ENCODE measurements at regions not wholly inside any gene's neighbourhood (a gene's known extent, or its start where the extent isn't known, plus 50 kb on each side); places are given as distances from the start of the nearest gene placed in this dataset.

DNA sequence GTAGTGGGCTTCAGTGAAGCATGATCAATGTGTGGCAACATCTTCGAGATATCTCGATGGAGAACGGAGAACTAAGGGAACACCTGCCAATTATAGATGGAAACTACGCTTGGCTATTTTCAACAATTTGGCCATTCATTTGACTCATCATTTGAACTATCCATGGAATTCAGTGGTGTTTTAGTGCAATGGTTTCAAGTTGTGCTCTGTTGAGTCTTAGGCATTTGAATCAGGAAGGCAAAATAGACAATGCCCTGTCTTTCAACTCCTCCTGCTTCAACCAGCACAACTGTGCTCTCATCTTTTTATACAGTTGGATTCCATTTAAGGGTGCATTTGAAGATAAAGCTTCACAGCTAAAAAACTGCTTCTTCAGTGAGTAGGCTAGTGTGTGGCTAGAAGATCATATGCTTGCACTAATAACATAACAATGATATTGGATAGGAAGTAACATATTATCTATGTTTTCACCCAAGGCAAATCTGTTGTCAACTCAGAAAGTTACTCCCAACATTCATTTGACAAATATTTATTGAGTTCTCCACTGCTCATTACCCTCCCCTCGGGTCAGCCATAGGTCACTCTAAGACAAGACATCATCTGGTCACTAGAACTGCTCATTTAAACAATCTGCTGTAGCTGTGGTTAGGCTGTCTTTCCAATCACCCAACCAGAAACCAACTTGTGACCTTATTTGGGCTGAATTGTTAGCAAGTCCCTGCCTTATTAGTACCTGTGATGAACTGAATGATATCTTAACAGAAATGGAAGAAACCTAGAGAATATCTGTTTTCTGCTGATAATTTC lies 314.1 kb upstream of the SP4 start:
- ChIA-PET POLR2A (no interaction called here), CTCF (no interaction called here)
- no peak for DNase-seq (ENCODE audit: extremely low spot score)
- TF ChIP-seq TARDBP (IDR thresholded peaks at IDR 0.05) (no peak), HDGF (IDR thresholded peaks at IDR 0.05; ENCODE audit: borderline replicate concordance) (no peak), ARNT (IDR thresholded peaks at IDR 0.05) (no peak), ZNF384 (IDR thresholded peaks at IDR 0.05) (no peak)

DNA sequence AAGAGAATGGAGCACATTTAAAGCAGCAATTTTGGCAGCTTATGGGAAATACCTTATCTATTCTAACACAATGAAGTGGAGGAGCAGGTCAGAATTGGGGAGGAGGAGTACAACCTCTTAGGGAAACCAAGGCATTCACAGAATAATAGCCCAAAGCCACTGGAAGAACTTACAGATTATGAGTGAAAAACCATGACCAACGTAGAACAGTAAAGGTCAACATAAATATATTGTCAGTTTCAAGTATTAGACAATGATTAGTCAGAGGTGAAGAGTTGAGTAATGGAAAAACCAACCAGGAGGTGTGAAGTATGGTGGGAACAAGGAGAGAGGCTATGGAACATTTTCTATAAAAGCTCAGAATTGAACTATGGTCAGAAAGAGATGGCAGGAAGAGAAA lies 304.3 kb upstream of the SP4 start:
- CTCF ChIA-PET = interaction anchor here (1.4 kb wide), 1 partner anchor 9 kb away, joined by 4 read pairs; no protein-coding TSS in a partner anchor

DNA sequence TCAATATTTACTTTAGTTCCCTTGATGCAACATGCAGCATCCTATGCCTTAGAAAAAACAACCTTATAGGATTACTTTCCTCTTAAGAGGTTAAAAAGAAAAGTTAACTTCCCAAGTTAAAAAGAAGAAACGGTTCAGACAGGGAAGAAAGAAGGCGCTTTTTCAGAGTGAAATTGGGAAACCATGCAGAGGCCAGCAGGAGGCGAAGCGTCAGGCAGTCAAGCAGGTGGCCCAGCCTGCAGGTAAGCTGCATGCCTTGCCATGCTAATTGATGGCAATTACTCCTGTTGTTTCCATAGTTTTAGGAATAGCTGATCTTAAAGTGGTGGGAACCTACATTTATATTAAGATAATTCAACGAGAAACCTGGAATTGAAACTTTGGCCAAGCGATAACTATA lies 302.6 kb upstream of the SP4 start:
- TF ChIP-seq LEF1 (IDR thresholded peaks at IDR 0.05; ENCODE audit: borderline replicate concordance) (no peak), L3MBTL2 (conservative IDR thresholded peaks at IDR 0.05) (no peak), CTBP1 (IDR thresholded peaks at IDR 0.05; ENCODE audit: borderline replicate concordance) (no peak), FOXA1 (IDR thresholded peaks at IDR 0.05) (no peak), ZNF384 (IDR thresholded peaks at IDR 0.05) (no peak)
- POLR2A ChIA-PET = no interaction called here
- CTCF ChIA-PET = interaction anchor here (1.4 kb wide), 1 partner anchor 10 kb away, joined by 4 read pairs; no protein-coding TSS in a partner anchor
- no peak for DNase-seq (ENCODE audit: extremely low spot score)

More for the DNA sequence above, 304.3 kb upstream of the SP4 start:
- POLR2A ChIA-PET = no interaction called here
- no peak for DNase-seq (ENCODE audit: extremely low spot score)
- TF ChIP-seq TARDBP (IDR thresholded peaks at IDR 0.05) (no peak), FOXK2 (IDR thresholded peaks at IDR 0.05) (no peak), ZNF384 (IDR thresholded peaks at IDR 0.05) (no peak), L3MBTL2 (conservative IDR thresholded peaks at IDR 0.05) (no peak), CTBP1 (IDR thresholded peaks at IDR 0.05; ENCODE audit: borderline replicate concordance) (no peak), SUZ12 (IDR thresholded peaks at IDR 0.05) (no peak), NFRKB (IDR thresholded peaks at IDR 0.05) (no peak), BHLHE40 (IDR thresholded peaks at IDR 0.05; ENCODE audit: borderline replicate concordance) (no peak), ARNT (IDR thresholded peaks at IDR 0.05) (no peak), FOXA1 (IDR thresholded peaks at IDR 0.05) (no peak)
- TF ChIP-seq, protein P1, sequence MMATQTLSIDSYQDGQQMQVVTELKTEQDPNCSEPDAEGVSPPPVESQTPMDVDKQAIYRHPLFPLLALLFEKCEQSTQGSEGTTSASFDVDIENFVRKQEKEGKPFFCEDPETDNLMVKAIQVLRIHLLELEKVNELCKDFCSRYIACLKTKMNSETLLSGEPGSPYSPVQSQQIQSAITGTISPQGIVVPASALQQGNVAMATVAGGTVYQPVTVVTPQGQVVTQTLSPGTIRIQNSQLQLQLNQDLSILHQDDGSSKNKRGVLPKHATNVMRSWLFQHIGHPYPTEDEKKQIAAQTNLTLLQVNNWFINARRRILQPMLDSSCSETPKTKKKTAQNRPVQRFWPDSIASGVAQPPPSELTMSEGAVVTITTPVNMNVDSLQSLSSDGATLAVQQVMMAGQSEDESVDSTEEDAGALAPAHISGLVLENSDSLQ (IDR thresholded peaks at IDR 0.05) = no peak

DNA sequence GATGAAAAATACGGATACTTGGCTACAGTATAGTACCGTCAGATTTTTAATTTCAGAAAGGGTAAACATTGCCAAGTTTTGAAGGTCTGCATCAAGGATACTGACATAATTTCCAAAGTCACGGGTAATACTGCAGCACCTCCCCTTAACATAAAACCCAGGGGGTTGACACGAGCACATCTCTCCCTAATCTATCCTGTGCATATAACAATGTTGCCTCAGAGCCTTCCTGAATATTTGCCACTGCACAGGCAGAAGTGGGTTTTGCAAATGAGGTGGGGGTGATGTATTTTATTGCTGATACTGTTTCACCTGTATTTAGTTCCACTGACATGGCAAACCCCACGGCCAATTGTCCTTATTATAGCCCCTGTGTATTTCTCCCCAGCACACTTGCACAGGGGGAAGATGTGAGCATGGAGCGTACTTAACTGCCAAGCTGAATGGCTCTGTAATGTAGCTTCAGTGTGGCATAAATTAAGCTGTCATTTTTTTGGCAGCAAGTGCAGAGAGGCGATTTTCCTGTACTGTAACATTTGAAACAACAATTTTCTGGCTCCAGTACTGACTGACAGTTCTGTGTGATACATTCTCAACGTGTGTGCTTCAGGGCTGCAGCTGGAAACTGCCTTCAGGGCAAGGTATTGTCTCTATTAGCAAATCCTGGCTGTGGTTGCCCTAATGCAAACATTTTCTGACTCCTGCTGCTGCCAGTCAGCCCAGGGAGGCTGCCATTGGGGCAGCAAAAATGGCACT lies 299.6 kb upstream of the SP4 start:
- CTCF ChIA-PET = no interaction called here
- POLR2A ChIA-PET = no interaction called here
- TF ChIP-seq BHLHE40 (IDR thresholded peaks at IDR 0.05; ENCODE audit: borderline replicate concordance) = no peak
- no peak for TF ChIP-seq TARDBP (IDR thresholded peaks at IDR 0.05)
- TF ChIP-seq, protein P1 (IDR thresholded peaks at IDR 0.05) = peak; percentile 53
- no peak for DNase-seq (ENCODE audit: extremely low spot score)

DNA sequence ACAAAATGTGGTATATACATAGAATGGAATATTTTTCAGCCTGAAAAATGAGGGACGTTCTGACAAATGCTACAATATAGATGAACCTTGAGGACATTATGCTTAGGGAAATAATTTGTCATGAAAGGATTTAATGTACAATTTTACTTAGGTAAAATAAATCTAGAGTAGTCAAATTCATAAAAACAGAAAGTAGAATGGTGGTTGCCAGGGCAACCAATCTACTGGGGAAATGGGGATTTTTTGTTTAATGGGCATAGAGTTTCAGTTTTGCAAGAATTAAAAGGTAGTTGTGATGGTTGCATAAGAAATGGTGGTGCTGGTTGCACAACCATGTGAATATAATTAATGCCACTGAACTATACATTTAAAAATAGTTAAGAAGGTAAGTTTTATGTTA lies 296.0 kb upstream of the SP4 start:
- TF ChIP-seq FOXM1 (IDR thresholded peaks at IDR 0.05; ENCODE audit: borderline replicate concordance) (no peak), ELF4 (IDR thresholded peaks at IDR 0.05) (no peak), SP1 (IDR thresholded peaks at IDR 0.05) (no peak), ARNT (IDR thresholded peaks at IDR 0.05) (no peak)
- POLR2A ChIA-PET = no interaction called here
- DNase-seq (ENCODE audit: extremely low spot score) = no peak
- CTCF ChIA-PET = no interaction called here

DNA sequence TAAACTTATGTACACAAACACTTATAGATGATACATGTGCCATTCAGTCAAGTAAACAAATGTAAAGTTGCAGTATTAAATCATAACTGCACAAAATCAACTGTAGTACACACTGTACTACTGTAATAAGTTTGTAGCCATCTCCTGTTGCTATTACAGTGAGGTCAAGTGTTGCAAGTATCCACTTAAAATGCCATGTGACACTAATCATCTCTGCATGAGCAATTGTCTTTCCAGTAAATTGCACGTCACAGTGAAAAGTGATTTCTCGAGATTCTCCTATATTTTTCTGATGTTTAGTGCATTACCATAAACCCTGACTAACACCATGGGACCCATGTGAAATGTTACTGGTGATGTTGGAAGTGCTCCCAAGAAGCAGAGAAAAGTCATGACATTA lies 293.3 kb upstream of the SP4 start:
- ChIA-PET POLR2A (no interaction called here), CTCF (no interaction called here)
- no peak for DNase-seq (ENCODE audit: extremely low spot score)
- TF ChIP-seq LEF1 (IDR thresholded peaks at IDR 0.05; ENCODE audit: borderline replicate concordance) = no peak
- TF ChIP-seq TARDBP (IDR thresholded peaks at IDR 0.05) = no peak
- no peak for TF ChIP-seq FOXA1 (IDR thresholded peaks at IDR 0.05)
- no peak for TF ChIP-seq ELF4 (IDR thresholded peaks at IDR 0.05)
- no peak for TF ChIP-seq FOXM1 (IDR thresholded peaks at IDR 0.05; ENCODE audit: borderline replicate concordance)
- TF ChIP-seq, protein P1 (IDR thresholded peaks at IDR 0.05) = no peak
- no peak for TF ChIP-seq SP1 (IDR thresholded peaks at IDR 0.05)
- no peak for TF ChIP-seq ZNF384 (IDR thresholded peaks at IDR 0.05)
- no peak for TF ChIP-seq CTBP1 (IDR thresholded peaks at IDR 0.05; ENCODE audit: borderline replicate concordance)
- TF ChIP-seq NFRKB (IDR thresholded peaks at IDR 0.05) = no peak
- TF ChIP-seq FOXK2 (IDR thresholded peaks at IDR 0.05) = no peak
- no peak for TF ChIP-seq BHLHE40 (IDR thresholded peaks at IDR 0.05; ENCODE audit: borderline replicate concordance)
- no peak for TF ChIP-seq SUZ12 (IDR thresholded peaks at IDR 0.05)
- no peak for TF ChIP-seq L3MBTL2 (conservative IDR thresholded peaks at IDR 0.05)
- TF ChIP-seq HDGF (IDR thresholded peaks at IDR 0.05; ENCODE audit: borderline replicate concordance) = no peak

DNA sequence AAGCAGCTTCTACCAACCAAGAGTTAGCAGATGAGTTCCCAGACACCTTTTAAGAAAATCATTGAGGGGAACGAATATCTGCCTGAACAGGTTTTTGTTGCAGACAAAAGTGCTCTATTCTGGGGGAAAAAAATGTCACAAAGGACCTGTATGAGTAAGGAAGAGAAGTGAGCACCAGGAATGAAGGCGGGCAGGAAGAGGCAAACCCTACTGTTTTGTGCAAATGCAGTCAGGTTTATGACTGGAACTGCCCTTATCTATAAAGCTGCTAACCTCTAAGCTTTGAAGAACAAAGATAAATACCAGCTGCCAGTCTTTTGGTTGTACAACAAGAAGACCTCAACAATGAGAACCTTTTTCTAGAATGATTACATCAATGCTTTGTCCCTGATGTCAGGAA lies 292.4 kb upstream of the SP4 start:
- POLR2A ChIA-PET = no interaction called here
- CTCF ChIA-PET = no interaction called here
- no peak for DNase-seq (ENCODE audit: extremely low spot score)
- TF ChIP-seq SP1 (IDR thresholded peaks at IDR 0.05) = no peak
